Panc1 (cell line): ENCODE measurements at regions not wholly inside any gene's neighbourhood (a gene's known extent, or its start where the extent isn't known, plus 50 kb on each side); places are given as distances from the start of the nearest gene placed in this dataset.

ENCODE experiments used
- ATAC-seq: fragments of 200-7000 bp; cut with Tn5 transposase; 2 replicates; pipeline ENCODE4 v1.9.1; 2020; ENCODE audit warnings: mild to moderate bottlenecking, moderate library complexity
- BruUV-seq: library from RNA; stranded (reverse); fragments of 400-500 nt; replicated peaks from 2 replicates; lab custom pipeline; 2021; lab: Mats Ljungman, UMichigan
- CTCF ChIA-PET: fragments of 300-600 bp; sonication (Branson Sonifier 250); formaldehyde crosslinking; loops from one replicate; lab custom pipeline; 2022; ENCODE audit warnings: antibody characterized with exemption; lab: Charles Lee
- POLR2A ChIA-PET: fragments of 300-600 bp; sonication (Branson Sonifier 250); formaldehyde crosslinking; loops from one replicate; lab custom pipeline; 2022; ENCODE audit warnings: antibody characterized with exemption; lab: Charles Lee
- DNase-seq: peaks from one replicate; pipeline ENCODE4 v3.0.0-alpha.2; 2010; ENCODE audit warnings: low read depth, low spot score
- H3K27ac ChIP-seq: 2 replicates; pipeline ENCODE4 v1.5.1; 2011; ENCODE audit warnings: mild to moderate bottlenecking, low read length, inconsistent platforms
- H3K27me3 ChIP-seq: fragments of 200-500 bp; sonication (Bioruptor generic); 2 replicates; pipeline ENCODE4 v1.6.0; 2014; ENCODE audit warnings: low read length, inconsistent platforms; ENCODE audit not compliant: control insufficient read depth, insufficient read depth
- H3K36me3 ChIP-seq: fragments of 200-500 bp; sonication (Bioruptor generic); 2 replicates; pipeline ENCODE4 v1.5.1; 2014; ENCODE audit warnings: inconsistent platforms, mild to moderate bottlenecking, low read length, moderate library complexity; ENCODE audit not compliant: control insufficient read depth, insufficient read depth
- H3K4me1 ChIP-seq: 2 replicates; pipeline ENCODE4 v1.5.1; 2011; ENCODE audit warnings: inconsistent platforms, mild to moderate bottlenecking, low read length, moderate library complexity; ENCODE audit not compliant: control insufficient read depth, insufficient read depth
- H3K4me3 ChIP-seq, 2 experiments: 2 replicates each; pipeline ENCODE4 v1.5.1; 2011 to 2012; ENCODE audit warnings: low read depth in 2 of 2, low read length in 2 of 2, mild to moderate bottlenecking in 2 of 2, inconsistent platforms in 1 of 2, moderate library complexity in 1 of 2
- H3K9me3 ChIP-seq: fragments of 200-500 bp; sonication (Bioruptor generic); 2 replicates; pipeline ENCODE4 v1.5.1; 2014; ENCODE audit warnings: low read depth, mild to moderate bottlenecking, inconsistent platforms, low read length, moderate library complexity; ENCODE audit not compliant: control insufficient read depth, insufficient read depth
- POLR2AphosphoS5 ChIP-seq: IDR thresholded peaks from 2 replicates; pipeline ENCODE4 v1.6.1; 2012; ENCODE audit warnings: mild to moderate bottlenecking, low read depth, low read length, moderate library complexity
- SIN3A ChIP-seq: IDR thresholded peaks from 2 replicates; pipeline ENCODE4 v1.6.1; 2012; ENCODE audit warnings: low read depth, mild to moderate bottlenecking, low read length, moderate library complexity, borderline replicate concordance; ENCODE audit not compliant: insufficient read depth
- TCF7L2 ChIP-seq: IDR thresholded peaks from 2 replicates; pipeline ENCODE4 v1.6.1; 2011; ENCODE audit warnings: mild to moderate bottlenecking, low read depth, low read length, inconsistent platforms
- in situ Hi-C: cut with HindIII; loops from 2 replicates; pipeline ENCODE4 v1.10.0; 2016; ENCODE audit warnings: low sequenced_read_pairs, low pct_unique_long_range_greater_than_20kb
- intact Hi-C: fragments of 100-400 bp; cut with micrococcal nuclease; formaldehyde crosslinking; loops from one replicate; pipeline ENCODE4 v1.10.0; 2022; ENCODE audit not compliant: unreplicated experiment
- TF ChIP-seq, protein P1 (sequence below), 2 experiments: IDR thresholded peaks; 2 replicates each; pipeline ENCODE4 v1.6.1; 2011 to 2012; ENCODE audit warnings: low read depth in 2 of 2, control low read depth in 1 of 2, low read length in 1 of 2, mild to moderate bottlenecking in 1 of 2, moderate library complexity in 1 of 2; ENCODE audit not compliant: insufficient read depth in 1 of 2
- TF ChIP-seq, protein P2 (sequence below): fragments of 450-650 bp; IDR thresholded peaks from 2 replicates; pipeline ENCODE4 v1.5.1; 2017; ENCODE audit warnings: mild to moderate bottlenecking

DNA sequence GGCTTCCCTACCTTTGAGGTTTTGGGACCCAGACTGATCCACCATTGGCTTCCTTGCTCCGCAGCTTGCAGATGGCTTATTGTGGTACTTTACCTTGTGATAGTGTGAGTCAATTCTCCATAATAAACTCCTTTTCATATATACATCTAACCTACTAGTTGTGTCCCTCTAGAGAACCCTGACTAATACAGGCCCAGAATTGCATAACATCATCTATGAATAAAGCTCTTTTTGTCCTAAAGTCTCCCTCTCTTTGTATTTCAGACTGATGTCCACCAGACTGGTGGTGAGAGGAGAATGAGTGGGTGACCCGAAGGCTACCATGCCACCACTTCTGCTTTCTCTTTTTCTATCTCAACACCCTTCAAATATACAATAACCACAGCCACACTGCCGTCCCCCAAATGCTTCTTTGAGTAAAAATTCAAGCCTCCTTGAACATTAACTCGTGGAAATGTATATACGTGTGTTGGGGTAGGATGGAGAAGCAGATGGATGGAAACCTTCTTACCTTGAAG, 265.7 kb downstream of the PTBP2 start:
- H3K27me3 ChIP-seq: no peaks in the 10 kb centered on the region
- POLR2A ChIA-PET: no interaction called here
- H3K36me3 ChIP-seq: no peaks in the 10 kb centered on the region
- DNase-seq: no peak
- CTCF ChIA-PET: no interaction called here
- no peak overlapping the region for H3K27ac ChIP-seq
- H3K4me3 ChIP-seq: no peak overlapping the region
- no peaks in the 10 kb centered on the region for H3K4me1 ChIP-seq
- H3K9me3 ChIP-seq: no peaks in the 10 kb centered on the region
- TF ChIP-seq SIN3A: no peak
- TF ChIP-seq, protein P1, sequence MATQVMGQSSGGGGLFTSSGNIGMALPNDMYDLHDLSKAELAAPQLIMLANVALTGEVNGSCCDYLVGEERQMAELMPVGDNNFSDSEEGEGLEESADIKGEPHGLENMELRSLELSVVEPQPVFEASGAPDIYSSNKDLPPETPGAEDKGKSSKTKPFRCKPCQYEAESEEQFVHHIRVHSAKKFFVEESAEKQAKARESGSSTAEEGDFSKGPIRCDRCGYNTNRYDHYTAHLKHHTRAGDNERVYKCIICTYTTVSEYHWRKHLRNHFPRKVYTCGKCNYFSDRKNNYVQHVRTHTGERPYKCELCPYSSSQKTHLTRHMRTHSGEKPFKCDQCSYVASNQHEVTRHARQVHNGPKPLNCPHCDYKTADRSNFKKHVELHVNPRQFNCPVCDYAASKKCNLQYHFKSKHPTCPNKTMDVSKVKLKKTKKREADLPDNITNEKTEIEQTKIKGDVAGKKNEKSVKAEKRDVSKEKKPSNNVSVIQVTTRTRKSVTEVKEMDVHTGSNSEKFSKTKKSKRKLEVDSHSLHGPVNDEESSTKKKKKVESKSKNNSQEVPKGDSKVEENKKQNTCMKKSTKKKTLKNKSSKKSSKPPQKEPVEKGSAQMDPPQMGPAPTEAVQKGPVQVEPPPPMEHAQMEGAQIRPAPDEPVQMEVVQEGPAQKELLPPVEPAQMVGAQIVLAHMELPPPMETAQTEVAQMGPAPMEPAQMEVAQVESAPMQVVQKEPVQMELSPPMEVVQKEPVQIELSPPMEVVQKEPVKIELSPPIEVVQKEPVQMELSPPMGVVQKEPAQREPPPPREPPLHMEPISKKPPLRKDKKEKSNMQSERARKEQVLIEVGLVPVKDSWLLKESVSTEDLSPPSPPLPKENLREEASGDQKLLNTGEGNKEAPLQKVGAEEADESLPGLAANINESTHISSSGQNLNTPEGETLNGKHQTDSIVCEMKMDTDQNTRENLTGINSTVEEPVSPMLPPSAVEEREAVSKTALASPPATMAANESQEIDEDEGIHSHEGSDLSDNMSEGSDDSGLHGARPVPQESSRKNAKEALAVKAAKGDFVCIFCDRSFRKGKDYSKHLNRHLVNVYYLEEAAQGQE (IDR thresholded peaks at IDR 0.05; ENCODE audit: insufficient read depth in 1 of 2, low read depth in 2 of 2, low read length in 1 of 2): no peak
- TF ChIP-seq TCF7L2: no peak
- TF ChIP-seq POLR2AphosphoS5: no peak
- intact Hi-C loops (no loop called here), in situ Hi-C loops (no loop called here)
- ATAC-seq: no peak
- BruUV-seq: no TSS peak

DNA sequence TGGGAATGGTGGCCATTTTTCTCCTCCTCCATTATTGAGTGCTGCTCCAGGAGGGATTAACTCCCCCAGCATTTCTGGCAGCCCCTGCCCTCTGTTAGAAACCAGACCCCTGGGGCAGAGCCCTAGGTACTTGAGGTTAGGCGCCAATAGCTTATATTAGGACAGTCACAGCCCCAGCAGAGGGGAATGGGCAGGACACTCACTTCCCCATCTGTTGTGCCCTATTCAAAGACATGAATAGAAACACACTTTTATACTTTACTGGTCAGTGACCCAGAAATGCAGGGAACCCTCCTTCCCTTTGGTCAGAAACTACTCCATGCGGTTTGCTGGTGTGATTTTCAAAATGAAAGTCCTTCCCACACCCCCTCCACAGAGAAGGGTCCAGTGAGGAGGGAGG, 267.7 kb downstream of the PTBP2 start:
- Histone ChIP-seq H3K27me3 (no peaks in the 10 kb centered on the region), H3K4me1 (no peaks in the 10 kb centered on the region), H3K36me3 (no peaks in the 10 kb centered on the region), H3K9me3 (no peaks in the 10 kb centered on the region), H3K4me3 (no peak overlapping the region), H3K27ac (no peak overlapping the region)
- no TSS peak for BruUV-seq
- DNase-seq: no peak
- ChIA-PET CTCF (no interaction called here), POLR2A (no interaction called here)
- in situ Hi-C loops: no loop called here
- intact Hi-C loops: no loop called here
- ATAC-seq: no peak
- TF ChIP-seq SIN3A (no peak), POLR2AphosphoS5 (no peak), TCF7L2 (no peak)
- TF ChIP-seq, protein P1 (IDR thresholded peaks at IDR 0.05; ENCODE audit: insufficient read depth in 1 of 2, low read depth in 2 of 2, low read length in 1 of 2): no peak
- TF ChIP-seq, protein P2, sequence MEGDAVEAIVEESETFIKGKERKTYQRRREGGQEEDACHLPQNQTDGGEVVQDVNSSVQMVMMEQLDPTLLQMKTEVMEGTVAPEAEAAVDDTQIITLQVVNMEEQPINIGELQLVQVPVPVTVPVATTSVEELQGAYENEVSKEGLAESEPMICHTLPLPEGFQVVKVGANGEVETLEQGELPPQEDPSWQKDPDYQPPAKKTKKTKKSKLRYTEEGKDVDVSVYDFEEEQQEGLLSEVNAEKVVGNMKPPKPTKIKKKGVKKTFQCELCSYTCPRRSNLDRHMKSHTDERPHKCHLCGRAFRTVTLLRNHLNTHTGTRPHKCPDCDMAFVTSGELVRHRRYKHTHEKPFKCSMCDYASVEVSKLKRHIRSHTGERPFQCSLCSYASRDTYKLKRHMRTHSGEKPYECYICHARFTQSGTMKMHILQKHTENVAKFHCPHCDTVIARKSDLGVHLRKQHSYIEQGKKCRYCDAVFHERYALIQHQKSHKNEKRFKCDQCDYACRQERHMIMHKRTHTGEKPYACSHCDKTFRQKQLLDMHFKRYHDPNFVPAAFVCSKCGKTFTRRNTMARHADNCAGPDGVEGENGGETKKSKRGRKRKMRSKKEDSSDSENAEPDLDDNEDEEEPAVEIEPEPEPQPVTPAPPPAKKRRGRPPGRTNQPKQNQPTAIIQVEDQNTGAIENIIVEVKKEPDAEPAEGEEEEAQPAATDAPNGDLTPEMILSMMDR: no peak
